Non-pigmented ciliary epithelial cell (primary cell): ENCODE measurements at regions not wholly inside any gene's neighbourhood (a gene's known extent, or its start where the extent isn't known, plus 50 kb on each side); places are given as distances from the start of the nearest gene placed in this dataset.
"Not testable (repeated sequence)": the region's sequence is repeated elsewhere in the genome, so short reads cannot be mapped to it uniquely, and the experiment has no call there.

Experiments
- DNase-seq: peaks from one replicate; pipeline ENCODE4 v3.0.0-alpha.2; 2010; ENCODE audit warnings: low read depth

DNA sequence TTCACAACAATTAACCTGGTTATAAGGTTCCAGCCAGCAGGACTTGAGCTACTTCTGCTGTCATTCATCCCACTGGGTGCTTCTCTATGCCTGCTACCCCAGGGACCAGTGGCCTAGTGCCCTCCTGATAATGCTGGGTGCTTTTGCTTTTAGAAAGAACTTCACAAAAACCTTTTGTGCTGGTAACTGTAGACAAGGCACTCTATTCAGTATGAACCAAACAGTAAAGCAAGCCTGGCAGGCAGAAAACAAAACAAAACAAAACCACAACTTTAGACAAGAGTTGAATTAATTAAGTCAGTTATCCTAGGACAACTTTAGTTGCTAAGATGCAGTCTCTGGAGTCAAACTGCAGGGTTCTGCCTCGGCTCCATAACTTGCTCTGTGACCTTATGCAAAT lies 61.9 kb upstream of the ADGRL2 start:
- no peak for DNase-seq

DNA sequence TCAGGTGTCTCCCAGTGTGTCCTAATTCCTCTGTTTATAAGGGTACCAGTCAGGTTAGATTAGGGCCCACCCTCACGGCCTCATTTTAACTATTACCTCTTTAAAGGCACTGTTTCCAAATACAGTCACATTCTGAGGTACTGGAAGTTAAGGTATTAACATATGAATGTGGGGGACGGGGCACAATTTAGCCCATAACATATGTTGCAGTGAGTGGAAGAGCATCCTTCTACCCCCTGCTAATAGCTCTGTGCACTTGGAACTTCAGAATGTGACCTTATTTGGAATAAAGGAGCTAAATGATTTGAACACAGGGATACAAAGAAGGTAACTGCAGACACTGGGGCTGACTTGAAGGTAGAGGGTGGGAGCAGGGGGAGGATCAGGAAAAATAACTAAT lies 67.3 kb upstream of the ADGRL2 start:
- no peak for DNase-seq

DNA sequence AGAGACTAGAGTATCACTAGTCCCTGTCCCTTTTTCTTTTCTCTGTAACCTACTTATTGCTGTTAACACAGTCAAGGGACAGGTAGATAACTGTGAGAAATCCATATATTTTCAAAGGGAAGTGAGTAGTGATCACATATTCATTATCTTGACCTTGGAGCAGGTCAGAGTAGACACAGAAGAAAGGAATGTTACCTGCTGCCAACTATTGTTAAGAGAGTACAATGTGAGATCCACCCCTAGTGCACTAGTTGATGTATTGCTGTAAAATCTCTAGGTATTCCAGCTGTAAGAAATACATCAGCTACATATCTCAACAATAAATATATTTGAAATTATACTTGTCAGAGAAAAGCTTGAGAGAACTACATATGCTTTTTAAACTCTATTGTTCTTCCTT lies 68.7 kb upstream of the ADGRL2 start:
- no peak for DNase-seq

DNA sequence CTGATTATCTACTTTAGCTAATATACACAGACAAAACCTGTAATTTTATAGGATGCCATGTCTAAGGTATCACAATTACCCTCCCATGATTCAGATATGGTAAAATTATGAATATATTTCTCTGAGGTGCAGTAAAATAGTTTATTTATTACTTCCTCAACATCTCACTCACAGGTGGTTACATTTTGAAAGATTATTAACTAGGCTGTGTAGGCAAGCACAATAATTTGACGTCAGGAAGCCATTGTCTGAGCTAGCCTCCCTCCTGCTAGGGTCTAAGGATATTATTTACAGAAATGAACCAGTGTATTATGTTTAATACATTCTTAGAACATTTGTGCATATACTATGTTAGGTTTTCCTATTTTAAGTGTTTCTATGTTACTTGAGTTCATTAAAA lies 69.9 kb upstream of the ADGRL2 start:
- no peak for DNase-seq

DNA sequence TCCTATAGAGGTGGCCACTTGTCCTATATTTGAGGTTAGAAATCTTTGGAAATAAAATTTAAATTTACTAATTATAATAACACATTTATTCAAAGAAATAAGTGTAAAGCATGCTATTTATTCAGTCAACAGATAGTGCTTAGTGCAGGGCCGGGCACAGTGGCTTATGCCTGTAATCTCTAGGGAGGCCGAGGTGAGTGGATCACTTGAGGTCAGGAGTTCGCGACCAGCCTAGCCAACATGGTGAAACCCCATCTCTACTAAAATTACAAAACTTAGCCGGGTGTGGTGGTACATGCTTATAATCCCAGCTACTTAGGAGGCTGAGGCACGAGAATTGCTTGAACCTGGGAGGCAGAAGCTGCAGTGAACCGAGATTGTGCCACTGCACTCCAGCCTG lies 70.4 kb upstream of the ADGRL2 start:
- DNase-seq, result not testable (repeated sequence)

DNA sequence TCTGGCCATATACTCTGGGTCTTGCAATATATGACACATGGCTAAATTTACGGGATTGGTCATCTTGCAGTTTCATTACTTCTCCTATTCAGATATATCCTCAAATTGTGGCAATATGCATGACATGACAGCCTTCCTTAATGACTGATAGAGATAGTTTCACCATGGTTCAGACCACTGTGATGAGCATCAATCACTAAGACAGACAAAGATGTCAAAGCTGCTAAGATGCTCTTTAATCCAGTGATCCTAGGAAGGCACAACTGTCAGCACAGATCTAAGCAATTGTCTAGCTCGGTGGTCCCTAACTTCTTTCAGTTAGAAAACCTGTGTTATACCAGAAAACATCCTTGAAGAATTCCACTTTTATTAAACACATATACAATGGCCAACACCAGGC lies 70.9 kb upstream of the ADGRL2 start:
- DNase-seq, result no peak

DNA sequence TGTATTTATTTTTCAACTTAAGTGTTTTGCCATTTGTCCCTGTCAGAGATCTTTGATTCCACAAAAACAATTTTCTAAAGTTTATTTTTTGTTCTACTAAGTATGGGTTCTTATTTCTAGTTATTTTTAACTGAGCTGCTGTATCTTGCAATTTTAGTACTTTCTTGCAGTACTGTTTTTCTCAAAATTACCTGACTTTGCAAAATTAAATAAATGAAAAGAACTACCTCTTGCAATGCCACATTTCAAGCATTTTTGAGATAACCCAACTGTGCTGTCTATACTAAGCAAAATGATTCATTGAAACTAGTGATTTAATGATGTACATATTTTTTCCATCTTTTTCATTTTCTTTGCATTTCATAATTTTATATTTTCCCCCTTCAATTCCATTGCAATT lies 71.5 kb upstream of the ADGRL2 start:
- no peak for DNase-seq

DNA sequence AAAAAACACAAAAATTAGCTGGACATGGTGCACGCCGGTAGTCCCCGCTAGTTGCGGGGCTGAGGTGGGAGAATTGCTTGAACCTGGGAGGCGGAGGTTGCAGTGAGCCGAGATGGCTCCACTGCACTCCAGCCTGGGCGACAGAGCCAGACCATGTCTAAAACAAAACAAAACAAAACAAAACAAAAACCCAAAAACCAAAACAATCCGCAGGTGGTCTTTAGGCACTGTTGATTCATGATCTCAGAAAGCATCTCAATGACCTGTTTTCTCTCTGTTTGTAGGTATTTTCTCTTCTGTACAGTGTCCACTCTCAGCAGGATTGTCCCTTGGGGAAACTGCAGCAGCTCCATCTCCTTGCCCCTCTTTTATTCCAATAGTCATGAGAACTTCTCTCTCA lies 74.9 kb upstream of the ADGRL2 start:
- DNase-seq, result no peak

DNA sequence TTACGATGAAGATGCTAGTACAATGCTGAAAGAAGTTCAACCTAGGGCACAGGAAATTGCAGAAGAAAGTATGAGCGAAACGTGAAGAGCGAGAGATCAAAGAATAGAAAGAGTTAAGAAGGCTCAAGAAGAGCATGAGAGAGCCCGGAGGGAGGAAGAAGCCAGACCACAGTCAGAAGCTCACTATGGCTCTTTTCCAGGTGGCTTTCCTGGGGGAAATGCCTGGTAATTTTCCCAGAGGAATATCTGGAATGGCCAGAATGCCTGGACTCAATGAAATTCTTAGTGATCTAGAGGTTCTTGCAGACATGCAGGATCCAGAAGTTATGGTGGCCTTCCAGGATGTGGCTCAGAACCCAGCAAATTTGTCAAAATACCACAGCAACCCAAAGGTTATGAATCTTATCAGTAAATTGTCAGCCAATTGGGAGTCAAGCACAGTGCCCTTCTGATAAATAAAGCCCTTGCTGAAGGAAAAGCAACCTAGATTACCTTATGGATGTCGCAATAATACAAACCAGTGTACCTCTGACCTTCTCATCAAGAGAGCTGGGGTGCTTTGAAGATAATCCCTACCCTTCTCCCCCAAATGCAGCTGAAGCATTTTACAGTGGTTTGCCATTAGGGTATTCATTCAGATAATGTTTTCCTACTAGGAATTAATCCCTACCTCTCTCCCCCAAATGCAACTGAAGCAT lies 78.0 kb upstream of the ADGRL2 start:
- not testable (repeated sequence) for DNase-seq

DNA sequence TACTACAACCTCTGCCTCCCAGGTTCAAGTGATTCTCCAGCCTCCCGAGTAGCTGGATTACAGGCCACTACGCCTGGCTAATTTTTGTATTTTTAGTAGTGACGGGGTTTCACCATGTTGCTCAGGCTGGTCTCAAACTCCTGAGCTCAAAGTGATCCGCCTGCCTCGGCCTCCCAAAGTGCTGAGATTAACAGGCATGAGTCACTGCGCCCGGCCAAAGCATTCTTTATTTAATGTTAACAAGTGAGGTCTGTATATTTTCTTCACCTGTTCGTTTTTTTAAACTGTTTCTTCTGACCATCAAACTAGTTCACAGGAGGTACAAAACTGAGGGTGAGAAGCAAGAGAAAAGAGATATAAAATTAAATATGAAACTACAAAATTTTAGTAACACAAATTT lies 80.5 kb upstream of the ADGRL2 start:
- not testable (repeated sequence) for DNase-seq

DNA sequence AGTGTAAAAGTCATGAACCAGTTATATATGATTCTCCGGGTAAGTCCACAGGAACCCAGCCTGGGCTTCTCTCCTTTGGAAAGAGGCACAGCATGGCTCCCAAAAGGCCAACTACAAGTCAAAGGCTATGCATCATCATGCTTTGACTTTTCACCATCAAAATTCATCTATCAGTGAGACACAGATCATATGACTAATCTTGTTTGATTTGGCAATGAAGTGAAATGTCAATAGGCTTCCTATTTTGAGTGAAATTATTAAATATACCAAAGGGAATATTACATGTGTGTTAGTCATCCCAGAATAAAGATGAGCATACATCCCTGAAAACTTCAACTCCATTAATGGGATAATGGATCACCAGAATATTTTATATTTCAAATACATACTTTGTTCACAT lies 83.5 kb upstream of the ADGRL2 start:
- DNase-seq, result no peak

DNA sequence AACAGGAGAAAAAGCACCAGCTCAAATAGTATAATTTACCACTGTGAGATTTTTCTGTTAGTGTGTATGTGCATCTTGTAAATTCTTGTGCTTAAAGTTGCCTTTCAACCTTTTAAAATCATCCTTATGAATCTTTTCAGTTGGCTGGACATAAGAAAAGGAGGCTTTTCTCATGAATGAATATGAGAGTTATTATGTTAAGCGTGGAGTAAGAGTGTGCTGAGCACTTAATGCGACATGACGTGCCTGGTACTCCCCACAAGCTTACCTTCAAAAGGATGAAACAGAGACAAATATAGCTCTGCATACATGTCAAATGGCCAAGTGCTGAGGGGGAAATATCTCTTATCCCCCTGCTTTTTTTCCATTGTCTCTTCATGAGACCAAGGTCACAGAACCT lies 85.3 kb upstream of the ADGRL2 start:
- no peak for DNase-seq

DNA sequence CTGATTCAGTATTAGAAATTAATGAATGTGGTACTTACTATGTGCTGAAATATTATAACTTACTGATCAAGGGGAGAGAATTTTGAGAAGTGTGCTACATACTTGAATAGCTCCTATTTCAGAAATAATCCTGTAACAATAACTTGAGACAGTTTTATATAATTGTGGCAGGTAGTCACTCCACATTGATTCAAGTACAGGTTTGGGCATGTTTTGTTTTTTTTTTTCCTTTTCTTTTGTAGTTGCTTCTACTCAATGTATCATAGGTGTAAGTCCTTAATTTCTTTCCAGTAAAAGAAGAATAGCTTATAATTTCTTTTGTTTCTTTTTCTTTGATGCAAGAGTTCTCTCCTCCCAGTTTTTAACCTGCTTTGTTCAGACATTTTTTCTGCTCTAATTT lies 86.1 kb upstream of the ADGRL2 start:
- DNase-seq, result no peak

DNA sequence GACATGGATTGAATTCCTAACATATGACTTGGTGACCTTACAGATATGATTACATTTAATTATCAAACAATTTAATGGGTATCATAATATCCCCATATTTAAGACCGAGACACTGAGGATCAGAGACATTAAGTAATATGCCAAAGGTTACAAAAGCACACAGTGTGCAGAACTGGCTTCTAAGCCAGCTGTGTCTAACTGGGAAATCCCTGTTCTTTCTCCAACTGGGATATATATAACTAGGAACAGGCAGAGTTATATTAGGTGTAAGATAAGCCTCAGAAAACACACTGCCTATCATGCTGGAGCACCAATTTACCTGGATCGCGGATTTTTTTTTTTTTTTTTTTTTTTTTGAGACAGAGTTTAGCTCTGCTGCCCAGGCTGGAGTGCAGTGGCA lies 88.3 kb upstream of the ADGRL2 start:
- DNase-seq, result no peak

DNA sequence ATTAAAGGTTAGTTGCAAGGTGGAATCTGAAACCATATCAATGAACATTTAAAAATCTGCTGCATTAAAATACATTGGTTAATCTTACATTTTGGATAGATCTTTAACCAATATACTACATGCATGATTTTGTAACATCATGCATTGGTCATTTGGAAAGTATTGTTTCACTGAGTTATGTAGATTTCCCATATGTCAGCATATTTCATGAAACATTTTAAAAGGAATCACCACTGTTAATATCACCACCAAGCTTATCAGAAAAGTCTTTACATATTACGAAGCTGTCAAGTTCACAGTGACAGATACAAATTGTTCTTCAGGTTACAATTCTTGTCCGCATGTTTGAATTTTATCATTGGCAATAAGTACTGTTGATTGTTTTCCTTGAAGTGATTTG lies 89.9 kb upstream of the ADGRL2 start:
- DNase-seq, result no peak

DNA sequence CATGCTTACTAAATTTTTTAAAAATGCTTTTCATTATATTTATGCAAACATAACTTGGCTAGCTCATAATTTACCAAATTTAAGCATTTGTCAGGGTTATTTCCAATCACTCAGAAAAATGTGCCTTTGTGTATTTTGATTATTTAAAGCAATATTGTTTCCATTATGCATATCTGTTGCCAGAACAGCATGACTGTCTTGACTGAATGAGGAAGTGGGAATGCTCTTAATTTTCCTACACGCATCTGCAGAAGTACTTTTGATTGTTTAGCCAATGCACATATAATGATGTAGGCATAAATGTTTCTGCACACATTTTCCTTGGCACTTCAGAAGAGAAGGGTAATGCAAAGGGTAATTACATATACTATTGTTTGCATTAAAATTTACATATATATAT lies 92.5 kb upstream of the ADGRL2 start:
- DNase-seq, result no peak

DNA sequence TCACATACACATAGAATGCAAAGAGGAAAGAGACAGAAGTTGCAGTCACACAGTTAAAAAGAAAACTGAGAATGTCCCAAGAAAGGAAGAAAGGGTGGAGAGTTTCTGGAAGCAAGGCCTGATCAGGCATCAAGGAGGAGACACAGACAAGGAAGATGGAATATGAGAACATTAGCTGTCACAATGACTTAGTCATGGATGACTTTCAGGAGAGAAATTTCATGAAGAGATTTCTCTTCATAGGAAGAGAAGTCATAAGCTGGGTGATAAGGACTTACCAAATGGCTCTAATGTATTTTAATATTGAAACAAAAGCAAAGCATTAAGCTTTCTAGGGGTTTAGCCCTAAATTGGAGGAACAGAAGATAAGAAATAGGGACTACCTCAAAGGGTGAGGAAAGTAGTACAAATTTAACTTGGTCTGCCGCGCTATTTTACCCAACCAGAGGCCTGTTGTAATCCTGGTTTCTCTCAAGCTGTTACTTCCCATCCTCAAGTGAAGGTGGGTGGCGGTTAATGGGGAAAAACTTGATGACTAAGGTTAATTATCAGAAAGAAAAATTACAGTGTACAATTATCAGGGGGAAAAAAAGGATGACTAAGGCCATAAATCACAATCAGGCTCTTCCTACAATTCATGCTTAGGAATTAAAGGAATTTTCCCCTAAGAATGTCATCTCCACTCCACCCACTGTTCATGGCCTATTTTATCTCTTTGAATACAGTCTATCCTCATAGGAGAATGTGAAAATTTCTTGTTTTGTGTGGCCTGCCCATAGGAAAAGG lies 93.9 kb upstream of the ADGRL2 start:
- peak; percentile 18 for DNase-seq

DNA sequence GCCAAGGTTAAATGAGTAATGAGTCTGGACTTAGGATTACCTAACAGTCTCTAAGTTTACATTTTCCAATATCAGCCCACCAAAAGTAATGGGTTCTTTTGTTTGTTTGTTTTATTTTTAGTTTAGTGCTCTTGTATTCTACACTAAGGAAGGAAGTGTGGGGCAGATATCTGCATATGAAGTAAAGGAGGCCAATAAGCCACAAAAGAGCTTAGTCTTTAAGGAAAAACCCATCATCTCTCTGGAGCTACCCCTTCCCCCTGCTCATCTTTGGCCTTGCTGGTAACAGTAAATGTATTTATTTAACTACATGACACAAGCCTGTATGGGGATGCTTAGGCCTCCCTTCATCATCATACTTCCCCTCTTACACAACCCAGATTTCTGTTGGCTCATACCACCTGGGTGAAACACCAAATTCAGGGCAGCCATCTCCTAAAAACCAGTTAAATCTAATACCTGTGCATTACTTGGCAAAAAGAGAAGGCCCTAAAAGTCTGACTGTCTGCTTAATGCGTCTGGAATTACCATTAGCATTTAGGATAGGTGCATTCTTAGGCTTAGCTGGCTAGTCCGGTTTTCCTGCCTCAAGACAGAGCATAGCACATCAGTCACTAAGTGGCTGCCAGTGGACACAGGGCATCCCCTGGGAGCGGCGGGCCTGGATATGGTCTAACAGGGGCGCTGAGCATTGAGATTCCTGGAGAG lies 96.8 kb upstream of the ADGRL2 start:
- DNase-seq, result peak; percentile 27

DNA sequence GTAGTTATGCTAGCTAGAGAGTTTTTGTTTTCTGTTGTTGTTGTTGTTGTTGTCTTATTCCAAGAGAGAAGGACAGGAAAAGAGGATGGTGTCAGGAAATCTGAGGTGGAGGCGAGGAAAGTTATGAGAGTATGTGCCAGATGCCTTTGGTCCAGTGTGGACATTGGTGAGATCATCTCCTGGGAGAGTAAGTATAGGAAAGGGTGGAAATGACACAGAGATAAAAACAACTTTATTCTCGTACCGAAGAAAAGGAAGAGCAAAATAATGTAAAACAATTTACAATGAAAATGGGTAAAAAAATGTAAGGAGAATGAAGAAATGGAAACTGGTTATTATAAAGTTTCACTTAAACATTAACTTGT lies 97.4 kb upstream of the ADGRL2 start:
- peak; percentile 61 for DNase-seq

DNA sequence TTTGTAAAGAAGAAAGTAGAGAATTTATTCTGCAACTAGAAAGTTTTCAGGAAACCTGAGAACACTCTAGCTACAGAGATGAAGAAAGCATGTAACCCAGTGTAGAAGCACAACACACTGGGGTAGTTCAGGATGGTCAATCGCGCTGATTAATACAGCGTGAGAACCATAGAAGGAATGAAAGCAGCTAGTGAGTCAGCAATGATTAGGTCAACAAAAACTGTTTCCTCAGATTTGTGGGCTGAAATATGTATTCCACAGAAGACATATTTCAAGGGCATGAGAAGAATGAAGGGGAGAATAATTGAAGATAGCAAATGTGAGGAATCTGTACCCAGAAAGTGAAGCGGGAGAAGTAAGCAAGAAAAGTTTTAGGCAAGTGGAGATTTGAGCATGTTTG lies 97.8 kb upstream of the ADGRL2 start:
- DNase-seq, result peak; percentile 96

DNA sequence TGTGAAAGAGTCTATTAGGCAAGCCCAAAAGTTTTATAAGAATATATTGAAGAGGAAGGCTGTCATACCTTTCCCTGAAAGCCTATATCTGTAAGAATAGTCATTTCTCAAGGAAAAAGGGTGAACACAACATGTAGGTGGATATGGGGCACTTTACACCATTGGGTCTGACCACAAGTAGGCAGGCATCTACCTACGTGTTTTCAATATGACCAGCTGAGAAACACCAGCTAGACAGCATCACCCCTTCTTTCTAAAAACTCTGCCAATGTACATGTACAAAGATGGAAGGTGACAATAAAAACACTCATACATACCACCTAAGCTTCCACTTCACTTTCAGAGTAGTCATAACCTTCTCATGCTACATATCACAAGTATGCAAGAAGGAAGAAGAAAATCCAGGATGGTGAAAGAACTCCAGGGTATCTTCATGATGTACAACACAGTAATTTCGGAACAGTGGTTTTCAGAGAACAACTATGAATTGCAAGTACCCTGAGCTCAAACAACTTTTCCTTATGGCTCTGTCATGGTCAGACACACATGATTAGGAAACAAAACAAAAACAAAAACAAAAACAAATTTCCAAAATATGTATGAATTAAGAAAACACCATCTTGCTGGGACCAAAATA lies 98.5 kb upstream of the ADGRL2 start:
- DNase-seq, result no peak

DNA sequence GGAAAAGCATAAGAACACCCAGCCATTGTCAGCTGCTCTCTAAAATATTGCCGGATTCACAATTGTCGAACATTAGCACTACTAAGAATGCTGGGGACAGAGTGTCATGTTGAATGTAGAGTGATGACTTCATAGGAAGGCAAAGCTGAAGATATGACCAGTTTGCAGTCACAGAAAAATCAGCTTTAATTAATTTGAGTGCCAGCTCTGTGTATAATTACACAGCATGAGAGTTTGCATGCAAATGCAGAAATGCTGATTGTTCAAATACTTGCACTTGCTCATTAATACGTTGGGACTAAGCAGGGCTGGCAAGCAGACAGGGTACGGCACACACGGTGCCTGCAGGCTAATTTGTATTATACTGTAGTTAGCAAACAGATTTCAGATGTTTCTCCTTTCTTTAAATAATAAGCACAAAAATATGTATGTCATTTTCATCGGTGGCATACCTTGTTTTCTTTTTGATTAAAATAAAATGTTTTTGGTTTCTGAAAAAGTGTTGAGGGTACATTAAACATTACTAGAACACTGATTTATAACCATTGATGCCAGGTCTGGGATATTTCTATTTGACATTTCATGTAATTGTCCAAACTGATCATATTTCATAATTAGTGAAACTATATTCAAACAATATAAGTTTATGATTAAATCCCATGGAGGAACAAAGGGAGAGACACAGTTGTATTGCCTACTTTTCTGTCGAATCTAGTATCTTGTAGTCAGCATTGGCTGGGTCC lies 99.8 kb upstream of the ADGRL2 start:
- DNase-seq, result no peak
